ENCODE measurements at regions not wholly inside any gene's neighbourhood (a gene's known extent, or its start where the extent isn't known, plus 50 kb on each side); places are given as distances from the start of the nearest gene placed in this dataset.

DNA sequence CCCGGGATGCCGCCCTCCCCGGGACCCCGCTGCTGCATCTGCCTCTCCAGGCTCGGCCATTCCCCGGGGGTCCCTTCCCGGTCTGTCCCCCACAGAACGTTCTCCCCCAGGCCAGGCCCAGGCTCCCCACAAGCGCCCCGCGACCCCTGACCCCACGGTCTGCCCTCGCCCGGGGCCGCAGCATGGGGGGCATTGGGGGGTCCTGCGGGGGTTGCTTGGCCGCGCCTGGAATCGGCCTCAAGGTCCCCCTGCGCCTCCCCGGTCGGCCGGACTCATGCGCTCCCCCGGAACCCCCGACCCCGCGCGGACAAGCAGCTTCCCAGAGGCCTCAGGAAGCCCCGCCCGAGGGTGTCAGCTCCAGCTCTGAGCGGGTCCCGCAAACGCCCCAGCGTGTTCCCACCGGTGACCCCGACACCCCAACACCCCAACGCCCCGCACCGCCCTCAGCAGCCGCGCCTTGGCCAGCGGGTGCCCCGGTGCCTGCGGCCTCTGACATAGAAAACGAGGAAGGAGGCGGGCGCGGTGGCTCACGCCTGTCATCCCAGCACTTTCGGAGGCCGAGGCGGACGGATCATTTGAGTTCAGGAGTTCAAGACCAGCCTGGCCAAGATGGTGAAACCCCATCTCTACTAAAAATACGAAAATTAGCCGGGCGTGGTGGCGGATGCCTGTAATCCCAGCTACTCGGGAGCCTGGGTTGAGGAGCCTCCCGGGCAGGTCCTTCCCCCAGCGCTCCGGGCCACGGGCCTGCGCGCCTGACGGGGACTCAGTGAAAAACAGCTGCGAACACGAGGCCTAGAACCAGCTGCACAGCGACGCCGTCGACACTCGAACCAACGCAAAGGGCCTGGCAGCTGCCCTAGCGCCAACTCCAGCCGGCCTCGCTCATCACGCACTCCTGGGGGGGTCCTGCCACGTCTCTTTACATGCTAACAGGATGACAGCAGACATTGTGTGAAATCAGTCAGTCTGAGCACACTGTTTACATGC, 61.8 kb upstream of the CTDP1 start:
- TF ChIP-seq CTCF (conservative IDR thresholded peaks at IDR 0.05; ENCODE audit: low read depth, low read length) = no peak

GRCh38 chr18:79620576-79621165, 58.9 kb upstream of the CTDP1 start:
- H3K4me3 ChIP-seq (ENCODE audit: low read length) = no peak overlapping the region
- TF ChIP-seq CTCF (conservative IDR thresholded peaks at IDR 0.05; ENCODE audit: low read depth, low read length) = no peak
- DNase-seq (ENCODE audit: low read depth) = no peak

More for the DNA sequence above, 61.8 kb upstream of the CTDP1 start:
- no peak overlapping the region for H3K4me3 ChIP-seq (ENCODE audit: low read length)
- no peak for DNase-seq (ENCODE audit: low read depth)

DNA sequence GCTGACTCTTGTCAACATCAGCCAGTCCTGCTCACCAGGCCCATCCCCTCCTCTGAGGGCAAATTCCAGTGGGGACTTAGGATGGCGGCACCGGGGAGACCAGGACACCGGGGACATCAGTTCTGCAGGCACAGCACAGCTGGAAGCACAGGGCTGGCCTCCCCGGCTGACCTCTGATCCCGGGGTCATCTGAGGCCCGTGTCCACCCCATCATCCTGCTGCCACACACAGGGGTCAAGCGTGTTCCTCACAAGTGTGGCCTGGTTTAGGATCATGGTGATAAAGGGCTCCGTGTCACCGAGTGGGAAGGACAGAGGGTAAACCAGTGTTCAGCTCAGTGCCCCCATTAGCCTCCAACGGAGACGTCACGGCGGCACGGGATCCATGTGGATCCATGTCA, 58.1 kb upstream of the CTDP1 start:
- no peak overlapping the region for H3K4me3 ChIP-seq (ENCODE audit: low read length)
- DNase-seq (ENCODE audit: low read depth) = no peak
- no peak for TF ChIP-seq CTCF (conservative IDR thresholded peaks at IDR 0.05; ENCODE audit: low read depth, low read length)

- no peak for DNase-seq (ENCODE audit: low read depth)
- TF ChIP-seq CTCF (conservative IDR thresholded peaks at IDR 0.05; ENCODE audit: low read depth, low read length) = no peak
- H3K4me3 ChIP-seq (ENCODE audit: low read length) = no peak overlapping the region
These were observed 57.6 kb upstream of the CTDP1 start for GRCh38 chr18:79622004-79622403.

GRCh38 chr18:79624356-79625170, 55.0 kb upstream of the CTDP1 start:
- no peak for TF ChIP-seq CTCF (conservative IDR thresholded peaks at IDR 0.05; ENCODE audit: low read depth, low read length)
- DNase-seq (ENCODE audit: low read depth) = no peak

GRCh38 chr18:79625195-79625923, 54.2 kb upstream of the CTDP1 start:
- TF ChIP-seq CTCF (conservative IDR thresholded peaks at IDR 0.05; ENCODE audit: low read depth, low read length) = no peak
- no peak for DNase-seq (ENCODE audit: low read depth)
- no peak overlapping the region for H3K4me3 ChIP-seq (ENCODE audit: low read length)

More at GRCh38 chr18:79624356-79625170, 55.0 kb upstream of the CTDP1 start:
- no peak overlapping the region for H3K4me3 ChIP-seq (ENCODE audit: low read length)

All from retinal pigment epithelial cell (primary cell).